ENCODE measurements at regions not wholly inside any gene's neighbourhood (a gene's known extent, or its start where the extent isn't known, plus 50 kb on each side); places are given as distances from the start of the nearest gene placed in this dataset.
"Not testable (repeated sequence)": the region's sequence is repeated elsewhere in the genome, so short reads cannot be mapped to it uniquely, and the experiment has no call there.

DNA sequence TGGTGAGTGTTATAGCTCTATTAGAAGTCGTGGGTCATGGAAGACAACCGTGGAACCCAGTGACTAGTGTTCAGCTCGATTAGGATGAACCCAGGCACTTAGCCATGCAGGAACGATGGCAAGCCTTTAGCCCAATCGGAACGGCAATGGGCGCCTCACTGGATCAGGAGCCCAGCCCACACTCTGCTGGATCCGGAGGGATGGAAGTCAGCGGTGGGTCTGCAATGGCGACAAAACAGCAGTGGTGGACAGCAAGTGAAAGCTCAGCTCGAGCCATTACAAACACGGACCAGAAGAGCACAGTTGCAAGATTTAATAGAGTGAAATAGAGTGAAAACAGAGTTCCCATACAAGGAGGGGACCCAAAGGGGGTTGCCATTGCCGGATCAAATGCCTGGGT lies 558.5 kb upstream of the CYLC2 start:
- H3K4me3 Mint-ChIP-seq; H3K27ac Mint-ChIP-seq; H3K36me3 Mint-ChIP-seq; H3K36me3 ChIP-seq (ENCODE audit: control insufficient read depth in 2 of 3, insufficient read depth in 3 of 3, low read length in 3 of 3); H3K27ac ChIP-seq (ENCODE audit: low read depth, low read length); H3K4me1 ChIP-seq (ENCODE audit: control insufficient read depth in 2 of 2, insufficient read depth in 2 of 2, low read length in 2 of 2); DNase-seq; H3K4me1 Mint-ChIP-seq; H3K27me3 ChIP-seq (ENCODE audit: control insufficient read depth in 2 of 2, insufficient read depth in 2 of 2, low read length in 2 of 2); CTCF ChIA-PET; H3K4me3 ChIP-seq (ENCODE audit: low read length); ATAC-seq; intact Hi-C loops (cut with micrococcal nuclease); POLR2A ChIA-PET; H3K9me3 ChIP-seq (ENCODE audit: control insufficient read depth in 2 of 3, low read length in 3 of 3); H3K27me3 Mint-ChIP-seq: not testable (repeated sequence)
- peaks cover 0 to 13% (median 1%) of the 10 kb centered on the region in 11 donors for H3K9me3 Mint-ChIP-seq

GRCh38 chr9:102435427-102435826 lies 559.7 kb upstream of the CYLC2 start:
- H3K27me3 ChIP-seq (ENCODE audit: control insufficient read depth in 2 of 2, insufficient read depth in 2 of 2, low read length in 2 of 2), result no peaks in the 10 kb centered on the region
- Mint-ChIP-seq H3K9me3 (peaks cover 0 to 13% (median 1%) of the 10 kb centered on the region in 11 donors), H3K4me3 (no peak overlapping the region), H3K36me3 (no peaks in the 10 kb centered on the region), H3K4me1 (no peaks in the 10 kb centered on the region), H3K27ac (no peak overlapping the region), H3K27me3 (no peaks in the 10 kb centered on the region)
- intact Hi-C loops (cut with micrococcal nuclease), result no loop called here
- ChIA-PET CTCF (no interaction called here), POLR2A (no interaction called here)
- no peaks in the 10 kb centered on the region for H3K9me3 ChIP-seq (ENCODE audit: control insufficient read depth in 2 of 3, low read length in 3 of 3)
- H3K4me1 ChIP-seq (ENCODE audit: control insufficient read depth in 2 of 2, insufficient read depth in 2 of 2, low read length in 2 of 2), result no peaks in the 10 kb centered on the region
- DNase-seq (no peak), ATAC-seq (no peak)
- H3K4me3 ChIP-seq (ENCODE audit: low read length), result no peak overlapping the region
- H3K27ac ChIP-seq (ENCODE audit: low read depth, low read length), result no peak overlapping the region
- no peaks in the 10 kb centered on the region for H3K36me3 ChIP-seq (ENCODE audit: control insufficient read depth in 2 of 3, insufficient read depth in 3 of 3, low read length in 3 of 3)

GRCh38 chr9:102434545-102434944 lies 560.6 kb upstream of the CYLC2 start:
- no peak for DNase-seq
- H3K4me3 ChIP-seq (ENCODE audit: low read length), result no peak overlapping the region
- no peak overlapping the region for H3K27ac ChIP-seq (ENCODE audit: low read depth, low read length)
- no peaks in the 10 kb centered on the region for H3K36me3 ChIP-seq (ENCODE audit: control insufficient read depth in 2 of 3, insufficient read depth in 3 of 3, low read length in 3 of 3)
- no peaks in the 10 kb centered on the region for H3K27me3 ChIP-seq (ENCODE audit: control insufficient read depth in 2 of 2, insufficient read depth in 2 of 2, low read length in 2 of 2)
- no peaks in the 10 kb centered on the region for H3K4me1 Mint-ChIP-seq
- H3K27me3 Mint-ChIP-seq, result no peaks in the 10 kb centered on the region
- intact Hi-C loops (cut with micrococcal nuclease), result no loop called here
- no peak overlapping the region for H3K4me3 Mint-ChIP-seq
- POLR2A ChIA-PET, result no interaction called here
- CTCF ChIA-PET, result no interaction called here
- no peak for ATAC-seq
- H3K27ac Mint-ChIP-seq, result no peak overlapping the region
- no peaks in the 10 kb centered on the region for H3K4me1 ChIP-seq (ENCODE audit: control insufficient read depth in 2 of 2, insufficient read depth in 2 of 2, low read length in 2 of 2)
- H3K36me3 Mint-ChIP-seq, result no peaks in the 10 kb centered on the region
- peaks cover 0 to 13% (median 2%) of the 10 kb centered on the region in 11 donors for H3K9me3 Mint-ChIP-seq
- no peaks in the 10 kb centered on the region for H3K9me3 ChIP-seq (ENCODE audit: control insufficient read depth in 2 of 3, low read length in 3 of 3)

GRCh38 chr9:102428305-102428704 lies 566.8 kb upstream of the CYLC2 start:
- H3K27ac Mint-ChIP-seq, result no peak overlapping the region
- Histone ChIP-seq H3K36me3 (ENCODE audit: control insufficient read depth in 2 of 3, insufficient read depth in 3 of 3, low read length in 3 of 3) (no peaks in the 10 kb centered on the region), H3K4me3 (ENCODE audit: low read length) (no peak overlapping the region), H3K27ac (ENCODE audit: low read depth, low read length) (no peak overlapping the region), H3K27me3 (ENCODE audit: control insufficient read depth in 2 of 2, insufficient read depth in 2 of 2, low read length in 2 of 2) (no peaks in the 10 kb centered on the region), H3K9me3 (ENCODE audit: control insufficient read depth in 2 of 3, low read length in 3 of 3) (no peaks in the 10 kb centered on the region), H3K4me1 (ENCODE audit: control insufficient read depth in 2 of 2, insufficient read depth in 2 of 2, low read length in 2 of 2) (no peaks in the 10 kb centered on the region)
- H3K4me3 Mint-ChIP-seq, result no peak overlapping the region
- CTCF ChIA-PET, result no interaction called here
- H3K36me3 Mint-ChIP-seq, result no peaks in the 10 kb centered on the region
- POLR2A ChIA-PET, result no interaction called here
- H3K4me1 Mint-ChIP-seq, result no peaks in the 10 kb centered on the region
- H3K27me3 Mint-ChIP-seq, result no peaks in the 10 kb centered on the region
- DNase-seq (no peak), ATAC-seq (no peak)
- intact Hi-C loops (cut with micrococcal nuclease), result no loop called here
- peaks cover 0 to 7% (median 1%) of the 10 kb centered on the region in 11 donors for H3K9me3 Mint-ChIP-seq

DNA sequence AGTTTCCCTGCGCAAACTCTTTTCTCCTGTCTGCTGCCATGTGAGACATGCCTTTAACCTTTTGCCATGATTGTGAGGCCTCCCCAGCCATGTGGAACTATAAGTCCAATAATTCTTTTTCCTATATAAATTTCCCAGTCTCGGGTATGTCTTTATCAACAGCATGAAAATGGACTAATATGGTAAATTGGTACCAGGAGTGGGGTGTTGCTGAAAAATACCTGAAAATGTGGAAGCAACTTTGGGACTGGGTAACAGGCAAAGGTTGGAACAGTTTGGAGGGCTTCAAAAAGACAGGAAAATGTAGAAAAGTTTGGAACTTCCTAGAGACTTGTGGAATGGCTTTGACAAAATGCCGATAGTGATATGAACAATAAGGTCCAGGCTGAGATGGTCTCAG lies 578.9 kb upstream of the CYLC2 start:
- H3K27ac ChIP-seq (ENCODE audit: low read depth, low read length); CTCF ChIA-PET; H3K36me3 ChIP-seq (ENCODE audit: control insufficient read depth in 2 of 3, insufficient read depth in 3 of 3, low read length in 3 of 3); DNase-seq; H3K4me3 Mint-ChIP-seq; H3K4me3 ChIP-seq (ENCODE audit: low read length); H3K36me3 Mint-ChIP-seq; H3K4me1 ChIP-seq (ENCODE audit: control insufficient read depth in 2 of 2, insufficient read depth in 2 of 2, low read length in 2 of 2); H3K27me3 Mint-ChIP-seq; H3K4me1 Mint-ChIP-seq; ATAC-seq; POLR2A ChIA-PET; H3K27me3 ChIP-seq (ENCODE audit: control insufficient read depth in 2 of 2, insufficient read depth in 2 of 2, low read length in 2 of 2); H3K27ac Mint-ChIP-seq: not testable (repeated sequence)
- peaks cover 0 to 15% (median 0%) of the 10 kb centered on the region in 3 experiments for H3K9me3 ChIP-seq (ENCODE audit: control insufficient read depth in 2 of 3, low read length in 3 of 3)
- intact Hi-C loops (cut with micrococcal nuclease), result loop anchor here in 1 of 2 donors (10.0 kb wide), 1 partner anchor 59 kb away; no protein-coding TSS in a partner anchor
- H3K9me3 Mint-ChIP-seq, result peaks cover 10 to 56% (median 15%) of the 10 kb centered on the region in 11 donors

GRCh38 chr9:102405218-102405867 lies 589.8 kb upstream of the CYLC2 start:
- Mint-ChIP-seq H3K27ac (no peak overlapping the region), H3K4me1 (no peaks in the 10 kb centered on the region), H3K9me3 (peaks cover 0 to 22% (median 5%) of the 10 kb centered on the region in 11 donors), H3K4me3 (no peak overlapping the region), H3K27me3 (no peaks in the 10 kb centered on the region), H3K36me3 (no peaks in the 10 kb centered on the region)
- no peak for ATAC-seq
- no peaks in the 10 kb centered on the region for H3K36me3 ChIP-seq (ENCODE audit: control insufficient read depth in 2 of 3, insufficient read depth in 3 of 3, low read length in 3 of 3)
- H3K27ac ChIP-seq (ENCODE audit: low read depth, low read length), result no peak overlapping the region
- H3K27me3 ChIP-seq (ENCODE audit: control insufficient read depth in 2 of 2, insufficient read depth in 2 of 2, low read length in 2 of 2), result no peaks in the 10 kb centered on the region
- DNase-seq, result no peak
- intact Hi-C loops (cut with micrococcal nuclease), result no loop called here
- no peaks in the 10 kb centered on the region for H3K4me1 ChIP-seq (ENCODE audit: control insufficient read depth in 2 of 2, insufficient read depth in 2 of 2, low read length in 2 of 2)
- CTCF ChIA-PET, result no interaction called here
- no peak overlapping the region for H3K4me3 ChIP-seq (ENCODE audit: low read length)
- no peaks in the 10 kb centered on the region for H3K9me3 ChIP-seq (ENCODE audit: control insufficient read depth in 2 of 3, low read length in 3 of 3)
- POLR2A ChIA-PET, result no interaction called here

GRCh38 chr9:102403514-102403913 lies 591.6 kb upstream of the CYLC2 start:
- intact Hi-C loops (cut with micrococcal nuclease), result no loop called here
- Histone ChIP-seq H3K4me3 (ENCODE audit: low read length) (no peak overlapping the region), H3K36me3 (ENCODE audit: control insufficient read depth in 2 of 3, insufficient read depth in 3 of 3, low read length in 3 of 3) (no peaks in the 10 kb centered on the region), H3K27me3 (ENCODE audit: control insufficient read depth in 2 of 2, insufficient read depth in 2 of 2, low read length in 2 of 2) (no peaks in the 10 kb centered on the region), H3K4me1 (ENCODE audit: control insufficient read depth in 2 of 2, insufficient read depth in 2 of 2, low read length in 2 of 2) (no peaks in the 10 kb centered on the region), H3K9me3 (ENCODE audit: control insufficient read depth in 2 of 3, low read length in 3 of 3) (no peaks in the 10 kb centered on the region), H3K27ac (ENCODE audit: low read depth, low read length) (no peak overlapping the region)
- Mint-ChIP-seq H3K27me3 (no peaks in the 10 kb centered on the region), H3K27ac (no peak overlapping the region), H3K9me3 (peaks cover 0 to 26% (median 6%) of the 10 kb centered on the region in 11 donors), H3K4me3 (no peak overlapping the region), H3K4me1 (no peaks in the 10 kb centered on the region), H3K36me3 (no peaks in the 10 kb centered on the region)
- DNase-seq (no peak), ATAC-seq (no peak)
- CTCF ChIA-PET, result no interaction called here
- POLR2A ChIA-PET, result no interaction called here
